ENCODE measurements at regions not wholly inside any gene's neighbourhood (a gene's known extent, or its start where the extent isn't known, plus 50 kb on each side); places are given as distances from the start of the nearest gene placed in this dataset.
"Not testable (repeated sequence)": the region's sequence is repeated elsewhere in the genome, so short reads cannot be mapped to it uniquely, and the experiment has no call there.

- DNase-seq (ENCODE audit: low read depth in 1 of 2, low spot score in 1 of 2) = not testable (repeated sequence)
These were observed 587.7 kb downstream of the CWH43 start for GRCh38 chr4:49573666-49574215.

- not testable (repeated sequence) for DNase-seq (ENCODE audit: low read depth in 1 of 2, low spot score in 1 of 2)
These were observed 589.2 kb downstream of the CWH43 start for GRCh38 chr4:49575250-49575649.

GRCh38 chr4:49578371-49578770 lies 592.3 kb downstream of the CWH43 start:
- DNase-seq (ENCODE audit: low read depth in 1 of 2, low spot score in 1 of 2) = not testable (repeated sequence)

- DNase-seq (ENCODE audit: low read depth in 1 of 2, low spot score in 1 of 2) = not testable (repeated sequence)
These were observed 592.8 kb downstream of the CWH43 start for GRCh38 chr4:49578899-49579298.

GRCh38 chr4:49580166-49580565 lies 594.1 kb downstream of the CWH43 start:
- not testable (repeated sequence) for DNase-seq (ENCODE audit: low read depth in 1 of 2, low spot score in 1 of 2)

GRCh38 chr4:49588401-49588800 lies 602.3 kb downstream of the CWH43 start:
- not testable (repeated sequence) for DNase-seq (ENCODE audit: low read depth in 1 of 2, low spot score in 1 of 2)

- DNase-seq (ENCODE audit: low read depth in 1 of 2, low spot score in 1 of 2) = not testable (repeated sequence)
These were observed 632.4 kb downstream of the CWH43 start for GRCh38 chr4:49618436-49618835.

GRCh38 chr4:49626478-49626877 lies 640.4 kb downstream of the CWH43 start:
- not testable (repeated sequence) for DNase-seq (ENCODE audit: low read depth in 1 of 2, low spot score in 1 of 2)

Measured in stimulated activated CD4-positive, alpha-beta T cell treated with anti-CD3 and anti-CD28 coated beads, Interleukin-15, amount 100 ng/mL, for 1 hour (primary cell).